ENCODE measurements at regions not wholly inside any gene's neighbourhood (a gene's known extent, or its start where the extent isn't known, plus 50 kb on each side); places are given as distances from the start of the nearest gene placed in this dataset.
A peak's percentile ranks its signal among the peaks of the same experiment; 100 is the strongest.
"Not testable (repeated sequence)": the region's sequence is repeated elsewhere in the genome, so short reads cannot be mapped to it uniquely, and the experiment has no call there.

DNA sequence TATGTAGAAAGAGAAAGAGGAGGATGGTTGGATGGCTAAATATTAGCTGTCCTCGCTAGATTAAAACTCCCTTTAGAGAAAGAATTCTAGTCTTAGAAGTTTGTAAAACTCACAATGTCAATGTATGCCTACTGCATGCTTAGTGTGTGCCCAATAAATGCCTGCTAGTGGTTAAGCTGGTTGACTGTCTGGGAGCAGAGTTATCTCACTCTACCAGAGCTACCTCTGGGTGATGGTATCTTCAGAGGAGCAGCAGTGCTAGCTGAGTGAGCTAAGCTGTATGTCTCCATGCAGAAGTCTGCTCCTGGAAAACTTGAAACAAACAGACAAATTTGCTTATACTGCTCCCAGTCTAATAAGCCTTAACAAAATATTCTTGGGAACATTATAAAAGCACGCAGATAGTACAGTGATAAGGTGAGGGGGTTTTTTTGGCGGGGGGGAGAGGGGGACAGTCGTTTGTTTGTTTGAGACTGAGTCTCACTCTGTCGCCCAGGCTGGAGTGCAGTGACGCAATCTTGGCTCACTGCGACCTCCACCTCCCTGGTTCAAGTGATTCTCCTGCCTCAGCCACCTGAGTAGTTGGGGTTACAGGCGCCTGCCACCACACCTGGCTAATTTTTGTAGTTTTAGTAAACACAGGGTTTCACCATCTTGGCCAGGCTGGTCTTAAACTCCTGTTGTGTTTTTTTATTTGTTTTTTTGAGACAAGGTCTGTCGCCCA is 202.8 kb upstream of the TSC22D1 start:
- no peak for DNase-seq

- DNase-seq = not testable (repeated sequence)
These were observed 199.2 kb upstream of the TSC22D1 start for GRCh38 chr13:44775290-44775689.

DNA sequence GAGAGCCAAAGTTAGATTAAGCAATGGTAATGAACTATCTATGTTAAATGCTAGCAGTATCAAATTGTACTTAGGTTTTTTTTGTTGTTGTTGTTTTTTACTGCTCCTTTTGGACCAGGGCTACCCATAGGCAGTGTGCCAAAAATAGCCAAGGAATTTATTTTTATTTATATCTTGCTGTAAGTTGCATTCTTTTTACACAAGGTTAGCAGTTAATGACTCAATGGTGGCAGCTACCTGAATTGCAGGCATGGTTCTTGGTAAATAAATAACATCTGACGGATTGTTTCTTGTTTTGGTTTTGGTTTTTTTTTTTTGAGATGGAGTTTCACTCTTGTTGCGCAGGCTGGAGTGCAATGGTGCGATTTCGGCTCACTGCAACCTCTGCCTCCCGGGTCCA is 194.8 kb upstream of the TSC22D1 start:
- DNase-seq = no peak

DNA sequence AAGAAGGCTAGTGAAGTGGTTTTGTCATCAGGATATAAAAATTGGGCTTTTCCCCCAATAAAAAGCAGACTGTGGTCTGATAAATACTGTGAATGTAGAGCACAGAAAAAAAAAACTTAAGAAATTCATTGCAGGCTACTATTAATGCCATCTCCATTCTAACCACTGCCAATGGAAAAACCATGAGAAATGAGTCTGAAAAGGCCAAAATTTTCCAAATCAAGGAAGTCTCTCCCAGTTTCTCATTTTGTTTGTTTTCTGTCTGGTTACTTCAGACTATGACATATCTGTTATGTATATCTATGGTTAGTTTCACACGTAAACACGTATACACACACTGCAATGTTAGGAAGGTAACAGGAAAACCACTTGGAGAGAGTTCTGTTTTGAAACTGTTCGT is 193.6 kb upstream of the TSC22D1 start:
- no peak for DNase-seq

- no peak for DNase-seq
These were observed 192.8 kb upstream of the TSC22D1 start for GRCh38 chr13:44768775-44769581.

DNA sequence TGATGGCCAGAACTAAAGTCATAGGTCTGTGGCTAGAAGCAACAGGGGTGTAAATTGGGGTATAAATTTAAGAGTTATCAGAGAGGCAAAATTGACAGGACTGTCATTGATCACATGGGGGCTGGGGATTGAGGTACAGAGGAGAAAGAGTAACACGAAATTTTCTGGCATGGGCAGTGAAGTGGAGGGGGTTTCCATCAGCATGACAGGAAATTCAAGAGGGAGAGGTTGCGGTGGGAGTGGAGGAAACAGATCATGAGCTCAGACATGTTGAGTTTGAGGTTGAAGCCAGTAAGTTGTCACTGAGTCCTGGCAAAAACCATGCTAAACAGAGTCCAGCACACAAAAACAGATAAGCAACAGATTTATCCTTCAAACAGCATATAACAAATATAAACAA is 192.1 kb upstream of the TSC22D1 start:
- no peak for DNase-seq

- no peak for DNase-seq
These were observed 188.9 kb upstream of the TSC22D1 start for GRCh38 chr13:44765001-44765471.

DNA sequence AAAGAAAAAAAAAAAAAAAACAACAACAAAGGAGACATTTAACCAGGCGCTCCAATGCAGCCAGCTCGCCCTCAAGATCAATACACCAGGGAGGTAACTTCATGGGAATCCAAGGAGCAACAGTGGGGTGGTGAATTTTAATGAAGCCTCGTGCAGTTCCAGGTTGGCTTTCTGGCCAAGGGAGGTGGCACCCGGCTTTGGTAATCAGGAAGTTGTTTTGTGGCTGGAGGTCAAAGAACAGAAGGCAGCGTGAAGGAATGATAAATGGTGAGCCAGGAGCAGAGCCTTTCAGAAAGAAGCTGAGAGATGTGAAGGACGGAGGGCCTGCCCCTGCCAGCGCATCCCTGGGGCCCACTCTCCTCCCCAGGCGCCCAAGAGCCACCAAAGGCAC is 188.2 kb upstream of the TSC22D1 start:
- DNase-seq = no peak

- DNase-seq = no peak
These were observed 187.6 kb upstream of the TSC22D1 start for GRCh38 chr13:44763615-44764301.

GRCh38 chr13:44762911-44763310 is 186.8 kb upstream of the TSC22D1 start:
- DNase-seq = no peak

DNA sequence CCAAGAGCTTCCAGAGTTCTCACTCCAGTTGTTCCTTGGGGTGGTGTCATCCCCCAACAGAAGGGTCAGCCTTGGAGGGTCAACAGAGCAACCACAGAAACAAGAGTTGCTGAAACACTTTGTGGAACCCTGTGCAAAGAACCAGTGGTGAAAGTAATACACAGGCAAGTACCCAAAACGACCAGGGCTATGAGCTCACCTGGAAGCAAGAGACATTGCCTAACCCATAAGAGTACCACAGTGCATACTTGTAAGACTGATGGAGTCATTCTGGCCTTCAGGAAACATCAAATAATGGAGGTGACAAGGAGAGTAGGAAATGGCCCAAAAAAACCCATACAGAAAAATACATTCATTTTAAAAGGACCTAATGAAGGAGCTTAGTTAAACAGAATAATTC is 184.3 kb upstream of the TSC22D1 start:
- DNase-seq = no peak

DNA sequence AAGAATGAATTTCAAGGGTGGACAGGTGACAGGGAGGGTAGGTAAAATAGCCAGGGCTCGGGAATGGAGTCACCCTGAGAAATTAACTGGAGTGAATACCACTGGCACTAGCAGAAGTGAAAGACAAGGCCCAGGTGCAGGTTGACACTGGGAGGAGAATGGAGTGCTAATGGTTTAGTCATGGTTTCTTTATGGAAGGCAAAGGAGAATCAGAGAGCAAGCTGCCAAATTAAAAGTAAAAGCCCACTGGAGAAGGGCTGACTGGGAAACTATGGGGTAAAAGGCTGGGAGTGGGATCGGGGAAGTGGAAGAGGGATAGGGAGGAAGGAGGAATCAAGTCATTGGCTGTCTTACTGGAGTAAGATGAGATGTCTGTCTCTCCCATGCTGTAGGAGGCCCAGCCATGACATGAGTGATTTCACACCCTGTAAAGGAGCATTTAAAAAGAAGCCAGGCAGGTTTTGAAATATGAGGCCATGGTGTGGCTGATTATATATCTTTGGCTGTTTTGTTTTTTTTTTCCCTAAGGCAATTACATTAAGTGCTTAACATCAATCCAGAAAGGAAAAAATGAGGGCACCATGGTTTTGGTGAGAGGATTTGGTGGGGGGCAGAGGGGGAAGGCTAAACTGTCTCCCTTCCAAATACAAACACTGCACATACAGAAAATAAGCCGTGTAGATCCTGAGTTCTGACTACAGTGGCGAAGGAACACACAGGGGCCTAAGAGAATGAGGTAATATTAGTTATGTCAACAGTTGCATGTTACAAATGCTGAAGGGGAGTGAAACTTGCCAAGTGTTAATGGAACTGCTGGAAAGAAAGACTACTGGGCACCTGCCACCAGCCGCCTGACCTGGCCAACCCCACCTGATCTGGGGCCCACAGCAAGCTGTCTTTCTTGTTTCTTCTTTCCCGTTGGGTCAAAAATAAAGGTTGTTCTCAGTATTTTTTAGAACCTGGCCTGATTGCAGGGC is 183.5 kb upstream of the TSC22D1 start:
- peak; percentile 85 for DNase-seq

GRCh38 chr13:44758630-44759383 is 182.7 kb upstream of the TSC22D1 start:
- peak; percentile 88 for DNase-seq

DNA sequence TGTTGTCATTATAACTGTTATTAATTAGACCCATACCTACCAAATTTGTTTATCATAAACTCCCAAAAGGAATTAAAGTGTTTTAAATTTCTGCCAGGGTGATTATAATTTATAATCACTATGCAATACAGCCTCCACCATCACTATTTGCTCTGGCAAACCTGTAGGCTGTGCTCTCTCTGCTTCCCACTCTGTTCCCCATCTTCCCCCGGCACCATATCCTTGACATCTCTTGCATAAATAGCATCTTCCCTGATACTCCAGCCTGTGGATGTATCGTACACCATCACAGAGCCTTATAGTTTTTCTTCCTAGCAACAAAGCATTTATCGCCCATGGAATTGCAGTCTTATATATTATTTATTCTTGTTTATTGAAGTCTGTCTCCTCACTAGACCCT is 181.5 kb upstream of the TSC22D1 start:
- no peak for DNase-seq

- no peak for DNase-seq
These were observed 180.2 kb upstream of the TSC22D1 start for GRCh38 chr13:44756276-44756810.

DNA sequence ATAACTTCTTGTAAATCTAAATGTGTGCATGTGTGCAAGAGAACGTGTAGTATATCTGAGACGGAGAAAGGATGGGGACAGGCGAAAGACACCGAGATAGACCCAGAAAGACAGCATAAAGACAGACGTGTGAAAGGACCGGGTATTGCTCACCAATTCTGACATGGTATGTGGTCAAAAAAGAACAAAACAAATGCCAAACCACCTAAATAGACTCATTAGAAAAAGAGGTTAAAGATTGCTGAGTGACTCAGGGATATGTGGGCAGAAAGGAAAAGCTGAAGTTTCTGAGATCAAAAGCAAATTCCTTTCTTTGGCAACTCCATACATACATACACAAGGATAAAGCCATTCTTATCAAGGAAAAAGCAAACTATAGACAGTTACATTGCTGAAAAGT is 179.7 kb upstream of the TSC22D1 start:
- DNase-seq = no peak

GRCh38 chr13:44752164-44752563 is 176.0 kb upstream of the TSC22D1 start:
- DNase-seq = no peak

GRCh38 chr13:44750630-44751029 is 174.5 kb upstream of the TSC22D1 start:
- no peak for DNase-seq

DNA sequence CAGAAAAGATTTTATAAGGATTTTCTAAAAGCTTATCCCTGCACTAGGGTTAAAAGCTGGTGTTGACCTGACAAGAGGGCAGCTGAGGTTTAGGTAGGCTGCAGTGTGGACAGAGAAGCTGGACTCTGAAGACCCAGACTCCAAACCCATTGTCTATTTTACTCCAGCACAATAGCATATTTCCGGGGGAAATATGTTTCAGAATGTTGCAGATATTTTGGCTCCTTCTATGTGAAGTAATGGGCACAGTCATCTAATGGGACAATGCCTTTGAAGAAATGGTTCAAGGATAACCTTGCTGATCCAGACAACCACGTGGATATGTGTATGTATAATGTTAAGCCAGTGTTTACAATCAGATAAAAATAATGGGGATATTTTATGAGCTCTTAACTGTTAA is 173.8 kb upstream of the TSC22D1 start:
- no peak for DNase-seq

- DNase-seq = no peak
These were observed 172.3 kb upstream of the TSC22D1 start for GRCh38 chr13:44748439-44748838.

GRCh38 chr13:44747179-44747578 is 171.0 kb upstream of the TSC22D1 start:
- DNase-seq = no peak

Measured in DMS153 (cell line).